ENCODE measurements at regions not wholly inside any gene's neighbourhood (a gene's known extent, or its start where the extent isn't known, plus 50 kb on each side); places are given as distances from the start of the nearest gene placed in this dataset.
"Not testable (repeated sequence)": the region's sequence is repeated elsewhere in the genome, so short reads cannot be mapped to it uniquely, and the experiment has no call there.

DNA sequence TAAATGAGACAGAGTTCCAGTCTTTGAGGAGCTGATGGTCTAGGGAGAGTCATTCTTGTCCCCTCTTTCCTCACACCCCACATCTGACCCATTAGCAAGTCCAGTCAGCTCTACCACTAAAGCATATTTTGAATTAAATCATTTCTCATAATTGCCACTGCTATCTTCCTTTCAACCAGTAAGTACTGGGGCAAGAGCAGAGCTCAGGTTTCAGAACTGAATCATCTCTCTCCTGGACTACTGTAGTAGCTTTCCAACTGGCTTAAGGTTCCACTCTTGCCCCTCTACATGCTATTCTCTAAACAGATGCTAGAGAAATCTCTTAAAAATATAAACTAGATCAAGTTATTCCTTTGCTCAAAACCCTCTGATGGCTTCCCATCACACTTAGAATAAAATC, 218.3 kb downstream of the TTC6 start:
- H3K4me3 ChIP-seq (ENCODE audit: low read length) = no peak overlapping the region
- DNase-seq (ENCODE audit: low read depth, low spot score) = no peak

DNA sequence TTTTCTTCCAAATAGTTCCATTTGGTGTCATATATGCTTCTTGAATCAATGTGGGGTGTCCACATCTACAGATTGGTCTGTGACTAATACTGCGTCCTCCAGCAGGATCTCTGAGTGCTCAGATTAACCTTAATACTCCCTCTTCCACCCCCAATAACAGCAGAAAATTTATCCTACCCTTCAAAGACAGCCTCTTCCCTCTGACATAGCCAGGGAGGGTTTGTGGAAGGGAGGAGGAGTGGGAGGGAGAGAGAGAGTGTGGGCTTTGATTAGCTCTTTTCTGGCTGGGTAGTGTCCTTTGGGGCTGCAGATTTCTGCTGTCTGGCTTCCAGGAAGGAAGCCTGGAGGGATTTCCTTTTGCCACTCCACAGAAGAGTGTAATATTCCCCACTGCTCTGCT, 220.7 kb downstream of the TTC6 start:
- no peaks in the 10 kb centered on the region for H3K27me3 ChIP-seq (ENCODE audit: control insufficient read depth, insufficient read depth, low read length)
- H3K4me1 ChIP-seq (ENCODE audit: control insufficient read depth, insufficient read depth, low read length) = no peaks in the 10 kb centered on the region
- no peak overlapping the region for H3K27ac ChIP-seq (ENCODE audit: low read length)
- H3K4me3 ChIP-seq (ENCODE audit: low read length) = no peak overlapping the region
- DNase-seq (ENCODE audit: low read depth, low spot score) = no peak
- no peaks in the 10 kb centered on the region for H3K9me3 ChIP-seq (ENCODE audit: control insufficient read depth, insufficient read depth, low read length)
- no CpG with 5 or more reads among the region's 1 CpG for WGBS (ENCODE audit: insufficient coverage, insufficient read length)
- no peaks in the 10 kb centered on the region for H3K36me3 ChIP-seq (ENCODE audit: control insufficient read depth, insufficient read depth, low read length)

More for the DNA sequence above, 218.3 kb downstream of the TTC6 start:
- Histone ChIP-seq H3K36me3 (ENCODE audit: control insufficient read depth, insufficient read depth, low read length) (no peaks in the 10 kb centered on the region), H3K4me1 (ENCODE audit: control insufficient read depth, insufficient read depth, low read length) (no peaks in the 10 kb centered on the region), H3K27ac (ENCODE audit: low read length) (no peak overlapping the region), H3K9me3 (ENCODE audit: control insufficient read depth, insufficient read depth, low read length) (no peaks in the 10 kb centered on the region), H3K27me3 (ENCODE audit: control insufficient read depth, insufficient read depth, low read length) (no peaks in the 10 kb centered on the region)

DNA sequence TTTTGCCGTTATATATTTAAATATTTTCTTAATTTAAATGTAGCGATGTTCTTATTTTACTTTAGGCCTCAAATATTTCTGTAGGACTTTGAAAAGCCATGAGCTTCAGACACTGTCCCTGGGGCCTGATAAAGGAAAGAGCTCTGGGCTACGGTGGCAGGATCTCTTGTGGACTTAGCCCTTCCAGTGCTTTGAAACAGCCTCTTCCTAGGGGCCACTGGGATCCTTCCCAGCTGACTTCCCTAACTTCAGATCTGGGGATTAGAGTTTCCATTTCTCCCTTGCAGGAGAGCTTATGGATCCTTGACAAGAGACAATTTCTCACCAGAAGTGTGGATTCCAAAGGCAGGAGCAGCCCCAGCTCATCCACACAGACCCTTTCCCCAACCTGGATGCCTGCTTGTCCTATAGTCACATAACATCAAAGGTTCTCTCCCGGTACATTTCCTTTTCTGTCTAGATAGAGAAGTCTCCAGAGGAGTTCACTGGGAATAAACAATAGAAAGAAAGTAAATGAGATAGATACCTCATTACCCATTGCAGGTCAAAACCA, 221.4 kb downstream of the TTC6 start:
- Histone ChIP-seq H3K27me3 (ENCODE audit: control insufficient read depth, insufficient read depth, low read length) (no peaks in the 10 kb centered on the region), H3K27ac (ENCODE audit: low read length) (no peak overlapping the region), H3K4me1 (ENCODE audit: control insufficient read depth, insufficient read depth, low read length) (no peaks in the 10 kb centered on the region), H3K36me3 (ENCODE audit: control insufficient read depth, insufficient read depth, low read length) (no peaks in the 10 kb centered on the region), H3K4me3 (ENCODE audit: low read length) (no peak overlapping the region), H3K9me3 (ENCODE audit: control insufficient read depth, insufficient read depth, low read length) (no peaks in the 10 kb centered on the region)
- WGBS (ENCODE audit: insufficient coverage, insufficient read length) = no CpG with 5 or more reads among the region's 4 CpGs
- no peak for DNase-seq (ENCODE audit: low read depth, low spot score)

DNA sequence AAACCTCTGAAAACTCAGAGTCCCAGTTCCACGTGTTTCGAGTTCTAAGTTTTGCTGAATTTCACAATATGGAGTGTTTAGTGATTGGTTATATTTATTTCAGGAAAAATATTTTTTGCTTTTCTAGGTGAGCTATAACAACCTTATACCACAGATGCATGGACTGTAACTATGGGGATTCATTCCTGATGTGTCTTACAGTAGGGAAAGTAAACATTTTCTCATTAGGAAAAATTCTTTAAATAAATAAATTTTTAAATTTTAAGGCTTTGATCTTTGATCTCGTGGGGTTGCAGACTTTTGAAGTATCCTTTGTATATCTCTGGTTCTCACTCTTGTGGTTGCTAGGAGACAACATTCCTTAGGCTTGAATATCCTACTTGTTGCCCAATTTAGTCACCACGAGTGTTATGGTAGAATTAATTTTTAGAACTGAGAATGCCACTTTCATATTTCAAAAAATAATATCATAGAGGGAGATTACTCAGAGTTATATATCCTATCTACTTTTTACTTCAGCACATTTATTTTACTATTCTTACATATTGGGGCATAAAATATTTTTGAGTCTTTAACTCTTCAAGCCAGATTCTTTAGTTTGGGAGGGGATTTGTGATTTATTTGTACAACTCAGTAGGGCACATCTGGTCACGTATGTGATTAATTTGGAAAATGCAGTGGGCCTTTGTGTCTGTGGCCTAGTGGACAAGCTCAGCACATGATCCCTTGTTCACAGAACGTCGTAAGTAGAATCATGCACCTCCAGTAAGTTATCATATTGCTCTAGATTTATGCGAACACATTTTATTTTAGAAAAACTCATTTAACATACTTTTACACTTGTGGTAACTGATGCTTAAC, 224.0 kb downstream of the TTC6 start:
- DNase-seq (ENCODE audit: low read depth, low spot score) = no peak
- Histone ChIP-seq H3K36me3 (ENCODE audit: control insufficient read depth, insufficient read depth, low read length) (no peaks in the 10 kb centered on the region), H3K9me3 (ENCODE audit: control insufficient read depth, insufficient read depth, low read length) (no peaks in the 10 kb centered on the region), H3K4me3 (ENCODE audit: low read length) (no peak overlapping the region), H3K4me1 (ENCODE audit: control insufficient read depth, insufficient read depth, low read length) (no peaks in the 10 kb centered on the region), H3K27ac (ENCODE audit: low read length) (no peak overlapping the region), H3K27me3 (ENCODE audit: control insufficient read depth, insufficient read depth, low read length) (no peaks in the 10 kb centered on the region)
- WGBS (ENCODE audit: insufficient coverage, insufficient read length) = no CpG with 5 or more reads among the region's 8 CpGs

DNA sequence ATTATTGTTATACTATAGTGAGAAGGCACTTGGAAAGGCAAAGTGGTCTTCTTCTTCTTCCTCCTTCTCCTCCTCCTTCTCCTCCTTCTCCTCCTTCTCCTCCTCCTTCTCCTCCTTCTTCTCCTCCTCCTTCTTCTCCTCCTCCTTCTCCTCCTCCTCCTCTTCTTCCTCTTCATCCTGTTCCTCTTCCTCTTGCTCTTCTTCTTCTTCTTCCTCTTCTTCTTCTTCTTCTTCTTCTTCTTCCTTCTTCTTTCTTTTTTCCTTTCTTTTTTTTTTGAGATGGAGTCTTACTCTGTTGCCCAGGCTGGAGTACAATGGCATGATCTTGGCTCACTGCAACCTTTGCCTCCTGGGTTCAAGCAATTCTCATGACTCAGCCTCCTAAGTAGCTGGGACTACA, 225.4 kb downstream of the TTC6 start:
- H3K27ac ChIP-seq (ENCODE audit: low read length) = not testable (repeated sequence)

DNA sequence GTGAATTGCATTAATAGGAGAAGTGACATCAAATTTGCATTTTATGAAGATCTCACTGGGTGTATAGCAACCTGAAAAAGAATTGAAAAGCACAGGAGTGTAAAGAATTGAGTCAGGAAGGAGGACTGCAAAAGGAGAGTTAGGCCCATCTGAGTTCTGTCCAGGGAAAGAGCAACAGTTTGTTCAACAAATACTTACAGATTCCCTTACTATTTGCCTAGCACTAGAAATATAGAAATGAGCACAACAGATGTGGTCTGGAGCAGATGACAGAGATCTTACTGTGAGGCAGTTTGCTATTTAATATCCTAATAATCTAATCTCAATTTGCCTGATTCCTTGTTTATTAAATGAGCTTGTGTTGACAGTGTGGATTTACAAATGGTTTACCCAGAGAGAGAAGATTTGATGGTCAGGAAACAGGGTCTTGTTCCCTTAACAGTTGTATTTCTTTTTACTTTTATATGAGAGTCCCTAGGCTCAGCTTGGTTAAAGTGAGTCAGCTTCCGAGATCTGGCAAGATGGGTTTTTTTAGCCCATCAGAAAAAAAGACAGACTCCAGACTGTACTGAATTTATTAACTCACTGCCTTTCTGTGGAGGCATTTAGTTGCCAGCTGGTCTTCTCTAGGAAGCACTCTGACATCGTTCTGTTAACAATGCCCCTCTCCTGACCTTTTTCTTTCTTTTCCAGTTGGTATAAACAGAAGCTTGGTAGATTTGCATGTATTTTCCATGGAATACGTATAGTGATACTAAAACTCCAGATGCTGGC, 229.7 kb downstream of the TTC6 start:
- Histone ChIP-seq H3K4me1 (ENCODE audit: control insufficient read depth, insufficient read depth, low read length) (no peaks in the 10 kb centered on the region), H3K4me3 (ENCODE audit: low read length) (no peak overlapping the region), H3K9me3 (ENCODE audit: control insufficient read depth, insufficient read depth, low read length) (no peaks in the 10 kb centered on the region), H3K27me3 (ENCODE audit: control insufficient read depth, insufficient read depth, low read length) (no peaks in the 10 kb centered on the region), H3K27ac (ENCODE audit: low read length) (no peak overlapping the region), H3K36me3 (ENCODE audit: control insufficient read depth, insufficient read depth, low read length) (no peaks in the 10 kb centered on the region)
- DNase-seq (ENCODE audit: low read depth, low spot score) = no peak
- WGBS (ENCODE audit: insufficient coverage, insufficient read length) = no CpG with 5 or more reads among the region's 3 CpGs

More for the DNA sequence above, 225.4 kb downstream of the TTC6 start:
- not testable (repeated sequence) for H3K9me3 ChIP-seq (ENCODE audit: control insufficient read depth, insufficient read depth, low read length); H3K4me3 ChIP-seq (ENCODE audit: low read length); H3K27me3 ChIP-seq (ENCODE audit: control insufficient read depth, insufficient read depth, low read length); H3K4me1 ChIP-seq (ENCODE audit: control insufficient read depth, insufficient read depth, low read length); H3K36me3 ChIP-seq (ENCODE audit: control insufficient read depth, insufficient read depth, low read length); DNase-seq (ENCODE audit: low read depth, low spot score)

DNA sequence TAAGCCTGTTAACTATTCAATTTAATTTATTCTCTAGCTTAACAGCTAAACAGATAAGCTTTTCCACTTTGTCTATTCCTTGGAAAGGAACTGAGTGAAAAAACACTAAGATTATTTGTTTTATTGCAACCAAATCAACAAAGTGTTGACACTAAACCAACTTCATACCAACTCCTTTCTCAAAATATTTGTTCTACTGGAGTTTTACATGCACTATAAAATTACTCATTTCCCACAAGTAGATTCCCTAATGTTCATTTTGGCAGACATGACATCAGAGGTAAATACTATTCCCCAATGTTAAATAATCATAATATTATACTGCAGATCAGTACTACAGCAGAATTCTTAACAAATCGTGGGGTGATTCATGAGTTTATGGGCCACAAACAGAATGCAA, 231.4 kb downstream of the TTC6 start:
- Histone ChIP-seq H3K27me3 (ENCODE audit: control insufficient read depth, insufficient read depth, low read length) (no peaks in the 10 kb centered on the region), H3K4me1 (ENCODE audit: control insufficient read depth, insufficient read depth, low read length) (no peaks in the 10 kb centered on the region), H3K9me3 (ENCODE audit: control insufficient read depth, insufficient read depth, low read length) (no peaks in the 10 kb centered on the region), H3K27ac (ENCODE audit: low read length) (no peak overlapping the region), H3K4me3 (ENCODE audit: low read length) (no peak overlapping the region), H3K36me3 (ENCODE audit: control insufficient read depth, insufficient read depth, low read length) (no peaks in the 10 kb centered on the region)
- no peak for DNase-seq (ENCODE audit: low read depth, low spot score)
- WGBS (ENCODE audit: insufficient coverage, insufficient read length) = no CpG with 5 or more reads among the region's 1 CpG

DNA sequence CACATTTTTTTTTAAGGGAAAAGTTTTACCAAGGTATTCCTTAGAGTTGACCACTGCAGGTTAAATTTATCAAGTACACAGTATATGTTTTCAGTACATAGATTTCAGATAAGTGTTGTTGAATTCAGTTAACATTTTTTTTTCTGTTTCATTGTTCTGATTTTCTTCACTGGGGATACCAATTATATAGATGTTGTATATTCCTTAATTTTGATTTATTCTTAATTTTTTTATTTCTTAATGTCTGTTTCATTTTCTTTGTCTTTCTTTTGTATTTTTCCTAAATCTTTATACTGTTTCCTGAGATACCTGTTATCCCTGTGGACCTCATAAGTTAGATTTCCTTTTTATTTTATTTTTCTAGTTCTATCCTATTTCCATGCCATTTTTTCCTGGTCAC, 234.8 kb downstream of the TTC6 start:
- no peaks in the 10 kb centered on the region for H3K4me1 ChIP-seq (ENCODE audit: control insufficient read depth, insufficient read depth, low read length)
- no peaks in the 10 kb centered on the region for H3K27me3 ChIP-seq (ENCODE audit: control insufficient read depth, insufficient read depth, low read length)
- DNase-seq (ENCODE audit: low read depth, low spot score) = no peak
- H3K36me3 ChIP-seq (ENCODE audit: control insufficient read depth, insufficient read depth, low read length) = no peaks in the 10 kb centered on the region
- no peaks in the 10 kb centered on the region for H3K9me3 ChIP-seq (ENCODE audit: control insufficient read depth, insufficient read depth, low read length)
- no peak overlapping the region for H3K4me3 ChIP-seq (ENCODE audit: low read length)
- no peak overlapping the region for H3K27ac ChIP-seq (ENCODE audit: low read length)

DNA sequence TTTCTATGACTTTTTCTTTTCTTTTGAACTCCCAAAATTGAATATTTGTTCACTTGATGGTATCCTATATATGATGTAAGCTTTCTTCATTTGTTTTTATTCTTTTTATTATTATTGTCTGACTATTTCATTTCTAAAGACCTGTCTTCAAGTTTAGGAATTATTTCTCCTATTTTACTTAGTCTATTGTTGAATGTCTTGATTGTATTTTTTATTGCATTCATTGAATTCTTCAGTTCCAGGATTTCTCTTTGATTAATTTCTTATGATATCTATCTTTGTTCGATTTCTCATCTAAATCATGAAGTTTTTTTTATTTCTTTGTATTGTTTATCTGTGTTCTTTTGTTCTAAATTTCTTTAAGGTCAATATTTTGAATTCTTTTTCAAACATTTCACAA, 238.8 kb downstream of the TTC6 start:
- WGBS (ENCODE audit: insufficient coverage, insufficient read length) = no CpG with 5 or more reads among the region's 1 CpG
- Histone ChIP-seq H3K9me3 (ENCODE audit: control insufficient read depth, insufficient read depth, low read length) (no peaks in the 10 kb centered on the region), H3K4me3 (ENCODE audit: low read length) (no peak overlapping the region), H3K27me3 (ENCODE audit: control insufficient read depth, insufficient read depth, low read length) (no peaks in the 10 kb centered on the region), H3K27ac (ENCODE audit: low read length) (no peak overlapping the region), H3K4me1 (ENCODE audit: control insufficient read depth, insufficient read depth, low read length) (no peaks in the 10 kb centered on the region), H3K36me3 (ENCODE audit: control insufficient read depth, insufficient read depth, low read length) (no peaks in the 10 kb centered on the region)
- no peak for DNase-seq (ENCODE audit: low read depth, low spot score)

DNA sequence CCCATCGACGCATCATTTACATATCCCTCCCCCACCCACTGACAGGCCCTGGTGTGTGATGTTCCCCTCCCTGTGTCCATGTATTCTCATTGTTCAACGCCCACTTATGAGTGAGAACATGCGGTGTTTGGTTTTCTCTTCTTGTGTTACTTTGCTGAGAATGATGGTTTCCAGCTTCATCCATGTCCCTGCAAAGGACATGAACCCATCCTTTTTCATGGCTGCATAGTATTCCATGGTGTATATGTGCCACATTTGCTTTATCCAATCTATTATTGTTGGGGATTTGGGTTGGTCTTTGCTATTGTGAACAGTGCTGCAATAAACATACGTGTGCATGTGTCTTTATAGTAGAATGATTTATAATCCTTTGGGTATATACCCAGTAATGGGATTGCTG, 243.3 kb downstream of the TTC6 start:
- H3K4me3 ChIP-seq (ENCODE audit: low read length); DNase-seq (ENCODE audit: low read depth, low spot score); H3K27ac ChIP-seq (ENCODE audit: low read length); H3K27me3 ChIP-seq (ENCODE audit: control insufficient read depth, insufficient read depth, low read length); H3K4me1 ChIP-seq (ENCODE audit: control insufficient read depth, insufficient read depth, low read length); H3K36me3 ChIP-seq (ENCODE audit: control insufficient read depth, insufficient read depth, low read length); H3K9me3 ChIP-seq (ENCODE audit: control insufficient read depth, insufficient read depth, low read length): not testable (repeated sequence)
- WGBS (ENCODE audit: insufficient coverage, insufficient read length) = no CpG with 5 or more reads among the region's 5 CpGs
